EL (cell line): ENCODE measurements at regions not wholly inside any gene's neighbourhood (a gene's known extent, or its start where the extent isn't known, plus 50 kb on each side); places are given as distances from the start of the nearest gene placed in this dataset.

Experiments
- DNase-seq: peaks from one replicate; pipeline ENCODE4 v3.0.0-alpha.2; 2016

DNA sequence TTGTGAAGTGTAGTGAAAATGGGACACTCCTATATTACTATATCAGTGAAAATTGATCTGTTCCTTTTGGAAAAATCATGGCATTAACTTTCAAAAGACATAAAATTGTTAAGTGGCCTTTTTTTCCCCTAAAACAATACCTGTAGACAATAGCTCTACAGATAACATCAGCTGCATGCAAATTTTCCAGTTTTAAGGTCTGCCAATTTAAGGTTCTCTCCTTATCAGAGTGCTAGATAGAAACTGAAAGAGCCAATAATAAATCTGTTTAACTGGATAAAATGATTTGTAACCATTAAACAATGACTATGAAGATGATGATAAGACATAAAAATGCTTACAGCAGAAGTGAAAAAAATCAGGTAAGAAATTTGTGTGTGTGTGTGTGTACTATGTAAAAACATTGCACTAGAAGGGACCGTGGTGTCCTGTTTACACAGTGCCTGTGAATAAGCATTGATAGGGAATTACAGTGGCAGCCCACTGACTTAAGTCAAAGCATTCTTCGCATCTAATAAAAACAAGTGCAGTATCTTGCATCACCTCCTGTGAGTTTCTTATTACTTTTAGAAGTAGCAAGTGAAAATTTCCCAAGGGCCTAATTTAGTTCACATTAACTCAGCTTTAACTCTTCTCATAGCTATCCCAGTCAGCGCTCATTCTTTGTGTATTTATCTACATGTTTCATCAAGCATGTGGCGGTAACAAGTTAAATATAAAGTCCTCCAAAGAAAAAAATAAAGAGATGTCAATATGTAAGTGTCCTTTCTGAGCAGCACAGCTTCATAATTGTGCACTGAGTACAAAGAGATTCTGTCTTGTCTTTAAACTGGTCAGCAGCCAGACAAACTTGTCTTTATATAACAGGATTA, 261.9 kb downstream of the ARL4A start:
- DNase-seq: no peak

DNA sequence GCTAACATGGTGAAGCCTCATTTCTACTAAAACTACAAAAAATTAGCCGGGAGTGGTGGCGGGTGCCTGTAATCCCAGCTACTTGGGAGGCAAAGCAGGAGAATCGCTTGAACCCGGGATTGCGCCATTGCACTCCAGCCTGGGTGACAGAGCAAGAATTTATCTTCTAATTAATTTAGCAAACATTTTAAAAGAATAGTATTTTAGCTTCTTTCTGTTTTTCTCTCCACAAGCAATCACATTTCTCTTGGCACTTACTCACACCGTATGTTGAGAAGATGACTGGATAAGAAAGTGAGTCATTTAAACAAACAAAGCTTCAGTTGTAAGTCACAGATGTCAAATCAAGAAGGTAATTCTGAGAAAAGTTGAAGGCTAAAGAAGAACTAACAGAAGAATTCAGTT, 264.0 kb downstream of the ARL4A start:
- DNase-seq: peak; percentile 67

DNA sequence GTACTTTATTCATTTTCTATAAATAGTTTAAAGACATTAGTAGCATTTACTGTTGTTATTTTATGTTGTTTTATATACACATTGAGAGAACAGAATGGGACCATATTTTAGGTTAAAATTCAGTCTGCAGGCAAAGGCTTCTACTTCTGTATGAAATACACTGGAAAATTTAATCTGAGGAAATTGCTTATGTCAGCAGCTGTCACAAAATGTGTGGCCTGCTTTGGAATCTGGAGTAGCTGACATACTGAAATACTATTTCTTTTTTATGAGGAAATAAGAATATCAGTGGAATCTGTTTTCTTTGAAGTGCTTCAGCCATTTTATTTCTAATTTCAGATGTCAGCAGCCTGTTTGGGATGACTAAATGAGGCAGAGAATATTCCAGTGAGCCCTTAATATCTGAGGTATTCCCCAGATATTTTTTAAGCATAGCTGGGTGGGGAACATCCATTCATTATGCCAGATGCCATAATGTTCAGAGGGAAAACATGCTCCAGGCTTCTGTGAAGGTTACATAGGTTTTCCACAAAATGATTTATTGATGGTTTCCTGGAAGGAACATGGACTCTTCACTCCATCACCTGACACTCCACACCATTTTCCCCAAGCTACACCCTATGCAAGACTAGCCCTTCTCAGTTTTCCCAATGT, 267.1 kb downstream of the ARL4A start:
- no peak for DNase-seq

DNA sequence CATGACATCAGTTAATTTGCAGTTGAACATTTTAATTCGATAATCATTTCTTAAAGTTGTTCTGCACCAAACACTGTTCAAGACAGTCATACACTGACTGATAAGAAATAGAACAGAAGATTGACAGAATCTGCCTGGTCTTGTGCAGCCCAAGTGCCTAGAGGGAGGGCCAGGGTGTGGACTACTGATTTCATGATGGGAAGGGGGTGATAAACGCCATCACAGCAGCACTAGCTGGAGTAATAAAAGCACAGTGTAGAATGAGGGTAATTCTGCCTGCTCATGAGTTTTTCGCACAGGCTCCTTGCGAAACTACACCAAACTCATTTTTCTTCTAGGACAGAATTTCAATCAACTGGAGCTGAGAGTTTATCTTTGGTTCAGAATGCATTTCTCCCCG, 270.1 kb downstream of the ARL4A start:
- DNase-seq: no peak

DNA sequence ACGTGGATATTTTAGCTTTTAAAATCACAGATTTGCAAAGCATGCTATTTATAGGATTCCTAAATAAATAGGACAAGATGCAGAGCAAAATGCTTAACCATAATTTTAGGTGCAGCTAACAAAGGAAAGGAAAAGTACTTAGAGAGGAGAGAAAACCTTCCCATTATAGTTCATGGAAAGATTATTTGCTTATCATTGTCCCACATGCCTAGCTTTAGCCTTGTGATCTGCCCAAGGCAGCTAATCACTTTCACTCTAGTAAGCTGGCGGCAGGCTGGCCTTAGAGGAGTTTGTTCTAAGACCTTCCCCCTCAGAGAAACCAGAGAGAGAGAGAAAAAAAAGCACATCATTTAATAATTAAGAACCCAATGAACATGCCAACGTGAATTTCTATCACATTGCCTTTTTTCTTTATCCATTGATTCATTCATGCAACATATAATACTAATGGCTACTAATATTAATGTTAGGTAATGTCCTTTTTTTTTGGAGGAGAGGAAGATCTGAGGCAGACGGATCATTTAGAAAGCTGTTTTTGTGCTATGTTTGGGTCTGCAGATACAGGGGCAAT, 274.6 kb downstream of the ARL4A start:
- no peak for DNase-seq

DNA sequence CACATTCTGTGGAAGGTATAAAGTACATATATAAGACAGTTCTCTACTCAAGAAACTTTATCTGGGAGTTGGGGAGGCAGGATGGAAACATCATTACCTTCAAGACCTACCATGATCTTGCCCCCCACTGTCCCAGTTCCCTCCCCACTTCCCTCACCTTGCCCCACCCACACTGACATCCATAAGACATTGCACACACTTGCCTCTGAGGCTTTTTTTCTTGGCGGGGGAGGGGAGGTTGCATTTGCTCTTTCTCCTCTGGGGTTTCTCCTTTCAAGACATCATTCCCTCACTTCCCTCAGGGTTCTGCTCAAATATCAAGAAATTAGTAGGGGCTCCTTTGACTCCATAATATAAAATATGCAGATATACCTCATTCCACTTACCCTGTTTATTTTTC, 276.0 kb downstream of the ARL4A start:
- no peak for DNase-seq

DNA sequence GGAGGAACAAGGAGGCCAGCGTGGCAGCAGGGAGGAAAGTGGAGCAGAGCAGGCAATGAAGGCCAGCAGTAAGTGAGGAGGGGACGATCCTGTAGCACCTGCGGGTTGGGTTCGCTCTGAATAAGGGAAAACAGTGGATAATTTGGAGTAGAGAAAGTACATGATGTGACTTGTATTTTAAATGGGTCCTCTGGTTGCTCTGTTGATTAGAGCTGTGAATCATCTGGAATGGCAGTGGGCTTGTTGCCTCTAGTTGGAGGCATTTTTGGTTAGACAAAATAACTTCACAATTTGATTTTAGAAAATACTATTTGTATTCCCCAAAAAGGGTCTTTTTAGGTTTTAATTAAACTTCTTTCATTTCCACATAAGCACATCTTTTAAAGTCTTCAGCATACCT, 277.4 kb downstream of the ARL4A start:
- no peak for DNase-seq

DNA sequence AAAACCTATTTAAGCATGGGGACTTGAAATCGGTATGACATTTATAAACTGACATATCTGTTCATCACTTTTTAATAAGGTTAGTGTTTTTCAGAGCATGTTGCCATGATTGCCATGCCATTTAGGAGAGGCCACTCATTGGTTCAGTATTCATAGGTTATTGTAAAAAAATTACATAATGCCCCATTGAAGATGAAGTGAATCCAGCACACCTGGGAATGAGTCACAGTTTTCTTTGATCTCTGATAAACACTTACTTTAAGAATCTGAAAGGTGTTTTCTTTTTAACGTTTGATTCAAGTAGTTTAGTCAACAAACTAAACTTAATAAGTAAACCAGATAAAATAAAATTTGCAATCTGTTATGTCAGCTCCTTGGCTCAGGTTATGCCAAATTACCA, 278.3 kb downstream of the ARL4A start:
- no peak for DNase-seq

DNA sequence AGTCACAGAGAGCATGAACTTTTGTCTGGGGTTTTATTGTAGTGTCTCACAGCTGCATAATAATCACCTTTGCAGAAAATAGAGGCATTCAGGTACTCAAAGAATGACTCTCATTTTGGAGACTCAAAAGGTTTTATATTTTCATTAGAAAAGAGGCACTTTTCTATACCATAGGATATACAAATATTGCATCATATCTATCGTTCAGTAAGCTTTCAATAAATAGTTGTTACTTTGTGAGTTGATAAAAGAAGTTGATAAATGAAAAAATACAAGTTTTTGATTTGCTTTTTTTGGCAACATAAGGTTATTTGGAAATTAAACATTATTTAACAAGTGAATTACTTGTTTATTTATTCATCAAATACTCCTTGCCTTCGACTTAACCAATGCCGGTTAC, 279.9 kb downstream of the ARL4A start:
- DNase-seq: no peak

DNA sequence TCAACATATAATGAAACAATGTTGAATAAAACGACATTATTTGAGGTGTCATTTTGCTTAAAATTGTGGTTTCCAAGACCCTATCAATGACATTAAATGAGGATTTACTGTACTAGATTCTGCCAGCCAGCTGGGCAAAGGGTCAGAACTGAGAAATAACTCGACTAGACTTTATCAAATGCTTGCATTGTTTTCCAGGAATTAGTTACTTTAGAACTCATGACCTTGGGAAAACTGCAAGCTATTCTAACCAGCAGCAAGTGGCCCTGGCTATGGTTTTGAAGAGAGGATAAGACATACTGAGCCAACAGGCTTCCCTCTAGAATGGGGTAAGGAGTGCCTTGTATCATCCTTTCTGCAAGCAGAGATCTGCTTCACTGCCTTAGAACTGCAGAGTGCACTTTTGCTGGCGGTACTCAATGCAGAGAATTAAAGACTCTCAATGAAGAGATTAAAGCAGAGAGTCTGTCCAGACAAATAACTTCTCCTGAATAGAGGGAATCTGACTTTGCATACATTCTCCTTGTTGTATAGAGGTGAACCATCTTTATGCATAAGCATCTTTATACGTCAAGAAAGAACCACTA, 281.5 kb downstream of the ARL4A start:
- DNase-seq: no peak

DNA sequence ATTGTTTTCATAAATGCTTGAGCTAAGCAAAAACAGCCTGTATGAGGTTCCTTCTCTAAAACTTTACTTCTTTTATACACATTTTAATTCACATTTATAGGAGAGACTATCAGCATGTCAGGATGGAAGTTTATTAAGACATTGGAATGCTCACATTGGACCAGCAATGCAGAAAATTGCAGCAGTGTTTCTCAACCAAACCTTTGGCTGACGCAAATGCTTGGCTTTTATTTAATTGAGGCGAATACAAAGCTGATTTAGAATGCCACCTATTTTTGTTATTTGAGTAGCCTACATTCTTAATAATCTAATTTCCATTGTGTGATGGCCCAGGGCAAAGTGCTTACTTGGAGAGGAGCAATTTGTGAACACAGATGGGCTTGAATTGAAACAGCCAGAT, 283.2 kb downstream of the ARL4A start:
- DNase-seq: no peak

DNA sequence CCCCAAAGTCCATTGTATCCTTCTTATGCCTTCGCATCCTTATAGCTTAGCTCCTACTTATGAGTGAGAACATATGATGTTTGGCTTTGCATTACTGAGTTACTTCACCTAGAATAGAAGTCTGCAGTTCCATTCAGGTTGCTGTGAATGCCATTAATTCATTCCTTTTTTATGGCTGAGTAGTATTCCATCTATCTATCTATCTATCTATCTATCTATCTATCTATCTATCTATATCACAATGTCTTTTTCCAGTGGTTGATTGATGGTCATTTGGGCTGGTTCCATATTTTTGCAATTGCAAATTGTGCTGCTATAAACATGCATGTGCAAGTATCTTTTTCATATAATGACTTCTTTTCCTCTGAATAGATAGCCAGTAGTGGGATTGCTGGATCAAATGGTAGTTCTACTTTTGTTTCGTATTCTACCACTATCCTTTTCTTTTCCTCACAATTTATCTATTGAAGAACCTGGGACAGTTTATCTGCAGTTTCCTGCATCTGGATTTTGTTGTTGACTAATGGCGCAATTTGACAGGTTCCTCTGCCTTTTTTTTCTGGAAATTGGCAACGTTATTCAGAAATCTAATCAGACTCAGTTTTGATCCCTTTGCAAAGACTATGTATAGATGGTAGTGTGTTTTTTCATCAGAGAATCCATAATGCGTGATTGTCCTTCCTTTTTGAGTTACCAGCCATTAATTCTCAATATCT, 287.2 kb downstream of the ARL4A start:
- DNase-seq: no peak

DNA sequence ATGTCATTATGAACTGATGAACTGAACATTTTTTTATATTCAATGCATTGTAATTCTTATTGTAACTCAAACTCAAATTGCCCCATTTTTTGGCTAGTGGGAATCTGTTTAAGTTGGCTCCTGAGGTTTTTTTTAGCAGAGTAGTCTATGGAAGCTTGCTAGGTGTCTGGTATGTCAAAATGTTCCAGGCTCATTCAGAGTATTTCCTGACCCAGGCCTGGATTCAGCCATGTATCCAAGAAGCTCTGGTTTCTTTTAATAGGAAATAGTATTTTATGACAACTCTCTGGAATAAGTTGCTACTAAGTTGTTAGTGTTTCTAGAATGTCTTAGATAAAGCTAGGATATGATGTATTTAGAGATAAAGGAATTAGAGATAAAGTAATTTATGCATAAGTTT, 288.0 kb downstream of the ARL4A start:
- no peak for DNase-seq

DNA sequence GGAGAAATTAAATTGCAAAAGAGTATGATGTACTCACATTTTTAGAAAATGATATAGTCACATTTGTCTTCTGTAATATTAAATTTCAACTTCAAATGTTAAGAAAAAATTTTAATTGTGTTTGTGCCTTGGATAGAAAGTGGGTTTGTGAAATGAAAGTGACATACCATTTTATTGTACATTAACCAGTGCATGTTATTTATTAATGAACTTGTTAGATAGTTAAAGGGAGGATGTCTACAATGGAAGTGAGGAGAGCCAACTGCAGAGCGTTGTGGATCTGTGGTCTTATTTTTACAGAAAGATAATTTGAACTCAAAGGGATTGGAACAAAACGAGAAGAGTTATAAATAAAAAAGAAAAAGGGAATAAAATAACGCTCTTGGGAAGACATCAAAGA, 291.7 kb downstream of the ARL4A start:
- DNase-seq: no peak

DNA sequence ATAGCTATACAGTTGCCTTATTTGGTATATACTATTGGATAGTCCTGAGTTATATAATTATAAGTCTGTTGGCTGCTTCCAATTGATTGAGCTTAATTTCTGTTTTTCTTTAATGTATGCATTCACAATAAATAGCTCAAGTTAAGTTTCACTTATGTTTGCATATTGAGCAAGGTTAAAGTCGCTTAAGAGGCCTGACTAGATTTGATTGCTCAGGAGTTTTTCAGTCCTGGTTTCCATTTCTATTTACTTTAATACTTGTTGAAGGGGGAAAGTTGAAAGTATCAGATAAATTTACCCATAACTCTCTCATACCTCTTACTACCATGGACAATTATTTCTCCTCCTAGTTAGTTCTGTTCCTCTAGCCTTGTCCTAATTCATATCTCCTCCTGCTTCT, 294.7 kb downstream of the ARL4A start:
- DNase-seq: no peak

DNA sequence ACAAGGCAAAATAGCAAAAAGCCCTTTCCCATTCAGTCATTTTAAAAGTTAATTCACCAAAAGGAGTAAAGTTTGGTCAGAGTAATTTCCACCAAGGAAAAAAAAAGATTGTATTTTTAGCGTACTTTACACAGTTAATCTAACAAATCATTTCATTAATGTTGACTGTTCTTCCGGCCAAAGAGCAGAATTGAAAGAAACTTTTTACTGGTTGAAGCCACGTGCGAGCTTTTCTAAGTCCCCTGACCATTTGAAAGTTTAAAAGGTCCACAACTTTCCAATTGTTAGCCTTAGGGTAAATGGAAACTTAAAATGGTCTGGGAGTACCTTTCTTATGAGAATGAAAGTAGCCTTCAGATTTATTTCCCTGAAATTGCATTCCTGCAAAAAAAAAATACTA, 296.7 kb downstream of the ARL4A start:
- no peak for DNase-seq

DNA sequence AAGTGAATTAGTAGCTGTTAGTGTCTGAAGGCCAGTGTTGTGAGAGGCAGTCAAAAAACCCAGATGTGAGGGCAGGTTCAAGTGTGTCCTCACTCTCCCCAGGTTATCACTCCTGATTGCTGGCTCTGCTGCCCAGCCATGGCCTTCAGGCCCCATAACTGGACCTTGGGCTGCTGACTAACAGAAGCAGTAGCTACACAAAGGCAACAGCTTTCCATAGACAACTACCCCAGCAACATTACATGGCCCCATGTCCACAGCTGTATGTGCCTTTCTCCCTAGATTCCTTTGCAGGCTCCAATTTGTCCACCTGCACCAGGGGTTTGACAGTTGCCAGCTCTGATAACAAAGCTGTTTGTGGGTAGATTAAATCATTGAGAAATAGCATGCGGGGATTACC, 297.8 kb downstream of the ARL4A start:
- no peak for DNase-seq

DNA sequence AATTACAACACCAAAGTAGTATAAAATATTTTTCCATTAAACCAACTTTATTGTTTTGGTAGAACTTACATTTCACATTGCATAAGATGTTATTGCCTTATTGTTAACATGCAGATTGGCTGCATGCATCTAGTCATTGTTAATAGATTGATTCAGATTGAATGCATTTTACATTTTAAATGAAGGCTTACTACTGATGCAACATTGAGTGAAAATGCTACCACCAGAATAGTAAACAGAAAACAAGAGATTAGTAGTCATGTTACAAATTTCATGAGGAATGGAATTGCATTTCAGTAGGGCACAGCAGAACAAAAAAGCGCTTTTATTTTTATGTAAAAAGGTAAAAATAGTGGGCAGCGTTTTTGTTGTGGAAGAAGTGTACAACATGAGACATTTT, 298.3 kb downstream of the ARL4A start:
- DNase-seq: no peak

DNA sequence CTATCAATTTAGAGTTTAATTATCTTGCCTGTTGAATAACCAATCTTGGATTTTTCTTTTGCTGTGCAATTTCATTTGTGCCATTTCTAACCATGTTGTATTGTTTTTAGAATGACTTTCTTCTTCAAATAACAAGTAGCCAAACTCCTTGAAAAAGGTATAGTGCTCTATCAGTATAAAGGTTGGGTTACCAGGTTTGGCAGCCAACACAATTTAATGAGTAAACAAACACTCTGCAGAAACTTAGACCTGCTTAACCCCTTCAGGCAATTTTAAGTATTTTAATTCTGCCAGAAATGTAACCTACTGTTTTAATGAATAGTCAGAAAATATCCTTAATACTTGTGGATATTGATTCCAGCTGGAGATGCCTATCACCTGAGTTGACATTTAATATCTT, 299.8 kb downstream of the ARL4A start:
- DNase-seq: no peak

DNA sequence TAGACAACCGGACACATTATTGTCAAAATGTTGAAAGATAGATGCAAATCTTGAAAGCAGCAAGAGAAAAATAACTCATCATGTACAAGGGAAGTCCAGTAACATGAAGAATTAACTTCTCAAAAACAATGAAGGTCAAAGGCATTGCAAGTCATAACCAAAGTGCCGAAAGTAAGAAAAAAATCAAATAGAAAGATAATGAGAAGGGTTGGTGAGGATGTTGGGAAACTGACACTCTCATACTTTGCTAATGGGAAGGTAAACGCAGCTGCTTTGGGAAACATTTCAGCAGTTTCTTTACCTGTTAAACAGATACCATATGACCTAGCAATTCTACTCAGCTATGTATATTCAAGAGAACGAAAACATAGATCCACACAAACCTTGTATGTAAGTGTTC, 303.0 kb downstream of the ARL4A start:
- no peak for DNase-seq

DNA sequence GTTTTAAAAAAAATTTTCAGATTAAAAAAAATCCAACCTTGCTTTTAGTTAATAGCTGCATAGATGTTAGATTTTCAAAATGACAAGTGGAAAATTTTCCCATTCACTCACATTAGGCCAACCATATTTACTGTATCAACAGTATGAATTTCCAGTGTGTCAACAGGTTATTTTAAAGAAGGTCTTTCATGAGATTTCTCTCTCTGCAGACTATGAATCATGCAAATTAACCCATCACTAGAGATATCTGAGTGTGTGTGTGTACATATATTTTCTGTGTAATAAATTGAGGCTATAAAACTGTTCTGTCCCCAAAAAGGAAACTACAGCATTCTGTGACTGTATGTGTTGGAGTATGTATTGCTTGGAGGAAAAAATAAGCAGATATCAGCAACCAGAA, 305.6 kb downstream of the ARL4A start:
- no peak for DNase-seq

DNA sequence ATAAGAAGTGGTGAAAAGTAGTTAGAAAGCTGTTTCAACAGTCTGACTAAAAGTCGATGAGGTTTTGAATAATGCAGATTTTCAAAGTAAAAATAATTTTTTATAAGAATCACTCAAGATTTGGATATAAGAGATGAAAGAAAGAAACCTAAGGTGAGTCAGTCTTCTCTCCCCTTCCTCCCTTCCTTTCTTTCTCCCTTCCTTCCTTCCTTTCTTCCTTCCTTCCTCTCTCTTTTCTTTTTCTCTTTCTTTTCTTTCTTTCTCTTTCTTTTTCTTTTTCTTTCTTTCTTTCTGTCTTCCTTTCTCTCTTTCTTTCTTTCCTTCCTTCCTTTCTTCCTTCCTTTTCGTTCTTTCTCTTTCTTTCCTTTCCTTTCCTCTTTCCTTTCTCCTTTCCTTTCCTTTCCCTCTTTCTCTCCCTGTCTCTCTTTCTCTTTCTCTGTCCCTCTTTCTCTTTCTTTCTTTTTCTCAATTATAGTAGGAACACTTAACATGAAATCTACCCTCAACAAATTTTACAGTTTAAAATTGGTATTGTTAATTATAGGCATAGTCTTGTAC, 308.6 kb downstream of the ARL4A start:
- DNase-seq: no peak

DNA sequence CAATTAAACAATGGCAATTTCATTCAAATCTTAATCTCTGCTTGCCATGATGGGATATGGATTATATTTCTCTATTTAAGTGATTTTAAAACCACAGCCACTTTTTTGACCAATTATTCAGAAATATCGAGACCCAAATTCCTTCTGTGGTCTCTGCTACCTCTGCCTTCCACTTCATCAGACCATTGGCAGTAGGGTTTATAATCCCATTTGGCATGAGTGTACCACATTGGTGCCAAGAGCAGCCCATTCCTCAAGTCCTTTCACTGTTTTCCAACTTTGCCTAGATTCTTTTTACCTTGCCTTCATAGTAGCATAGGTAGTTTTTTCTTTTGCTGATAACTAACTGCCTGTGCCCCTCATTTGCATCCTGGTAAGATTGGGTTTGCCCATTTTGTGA, 319.9 kb downstream of the ARL4A start:
- DNase-seq: no peak
